GF-D8 (cell line): ENCODE measurements at regions not wholly inside any gene's neighbourhood (a gene's known extent, or its start where the extent isn't known, plus 50 kb on each side); places are given as distances from the start of the nearest gene placed in this dataset.

Experiments
- DNase-seq: peaks from one replicate; lab custom pipeline; 2025; lab: John Stamatoyannopoulos, UW

DNA sequence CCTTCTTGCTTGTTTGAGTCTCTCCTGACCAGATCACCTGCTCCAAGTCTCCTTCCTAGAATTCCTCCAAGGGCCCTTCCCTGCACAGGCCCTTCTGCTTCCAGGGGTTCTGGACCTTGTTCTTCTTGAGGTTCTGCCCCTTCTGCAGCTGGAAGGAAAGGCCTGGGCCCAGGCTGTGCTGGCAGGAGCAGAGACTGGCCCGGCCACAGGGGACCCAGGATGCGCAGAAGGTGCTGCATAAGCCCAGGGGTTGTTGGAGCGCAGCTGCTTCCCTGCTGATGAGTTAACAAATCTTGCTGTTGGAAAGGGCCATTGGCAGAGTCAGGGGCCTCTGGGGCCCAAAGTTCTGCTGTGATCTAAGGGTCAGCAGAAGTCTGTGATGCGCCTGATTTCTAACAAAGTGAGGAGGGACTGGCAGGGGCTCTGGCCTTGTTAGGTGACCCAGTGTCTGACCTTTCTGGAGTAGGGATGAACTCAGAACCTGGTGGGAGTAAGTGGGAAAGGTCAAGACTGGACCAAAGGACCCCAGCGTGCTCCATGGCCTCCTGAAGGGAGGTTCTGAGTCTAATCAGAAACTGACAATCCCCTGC is 509.8 kb downstream of the PTPRU start:
- no peak for DNase-seq

DNA sequence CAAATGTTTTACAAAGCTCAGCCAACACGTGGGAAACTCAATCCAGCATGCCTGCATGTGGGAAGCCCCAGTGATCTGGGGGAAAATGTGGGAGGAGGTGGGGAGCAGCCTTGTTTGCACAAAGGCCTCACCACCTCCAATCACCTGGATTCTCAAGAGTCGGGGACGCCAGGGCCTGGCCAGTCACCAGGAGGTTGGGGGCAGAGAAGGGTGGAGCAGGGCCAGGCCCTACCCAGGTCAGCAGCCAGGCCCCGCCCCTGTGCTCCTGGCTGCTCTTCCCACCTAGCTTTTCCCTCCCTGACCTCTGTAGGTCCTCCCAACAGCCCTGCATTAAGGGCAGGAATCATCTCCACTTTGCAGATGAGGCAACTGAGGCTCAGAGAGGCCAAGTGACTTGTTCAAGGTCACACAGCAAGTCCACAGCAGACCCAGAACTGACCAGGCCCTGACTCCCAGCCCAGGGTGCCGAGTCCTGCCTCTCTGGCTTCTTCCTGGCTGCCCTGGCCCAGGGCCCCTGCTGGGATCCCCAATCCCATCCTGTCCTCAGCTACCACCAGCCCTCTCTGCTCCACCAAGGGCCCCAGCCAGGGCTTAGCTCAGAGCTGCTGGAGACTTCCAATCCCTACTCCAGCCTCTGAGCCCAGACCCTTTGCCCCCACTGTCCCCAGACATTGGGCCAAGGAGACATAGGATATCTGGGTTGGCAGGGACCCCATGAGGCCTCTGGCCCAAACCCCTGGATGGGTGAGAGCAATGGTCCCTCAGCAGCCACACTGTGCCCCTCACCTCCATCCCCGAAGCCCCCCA is 508.6 kb downstream of the PTPRU start:
- no peak for DNase-seq

DNA sequence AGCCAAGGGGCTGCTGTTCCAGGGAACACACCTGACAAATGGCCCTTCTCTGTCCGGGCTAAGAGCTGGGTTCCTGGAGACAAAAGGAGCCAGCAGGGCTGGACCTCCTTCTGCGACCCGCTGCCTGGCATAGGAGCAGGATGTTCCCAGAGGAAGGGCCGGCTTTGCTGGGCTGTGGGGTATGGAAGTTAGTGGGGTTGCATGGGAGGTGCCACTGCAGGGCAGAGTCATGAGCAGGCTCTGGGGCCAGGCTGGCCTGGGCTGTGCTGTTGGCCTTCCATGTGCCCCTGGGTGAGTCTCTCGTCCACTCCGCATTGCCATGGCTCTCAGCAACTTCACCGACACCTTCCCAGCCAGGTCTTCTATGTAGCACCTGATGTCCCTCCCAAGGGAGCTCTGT is 507.6 kb downstream of the PTPRU start:
- DNase-seq = no peak

DNA sequence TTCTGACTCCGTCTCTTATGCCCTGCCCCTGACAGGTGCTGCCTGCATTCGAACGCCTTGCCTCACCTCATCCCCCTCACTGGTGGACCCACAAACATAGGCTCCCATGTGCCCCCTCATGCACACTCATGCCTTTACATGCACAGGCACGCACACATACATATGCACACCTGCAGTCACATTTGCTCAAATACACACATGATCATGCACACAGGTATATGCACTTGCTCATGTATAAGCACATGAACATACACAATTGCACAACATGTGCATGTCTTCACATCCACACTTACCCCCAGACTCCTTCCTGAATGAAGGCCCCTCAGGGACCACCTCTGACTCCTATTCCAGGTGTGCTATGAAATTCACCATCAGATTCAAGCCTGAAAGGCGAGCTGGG is 506.9 kb downstream of the PTPRU start:
- no peak for DNase-seq

DNA sequence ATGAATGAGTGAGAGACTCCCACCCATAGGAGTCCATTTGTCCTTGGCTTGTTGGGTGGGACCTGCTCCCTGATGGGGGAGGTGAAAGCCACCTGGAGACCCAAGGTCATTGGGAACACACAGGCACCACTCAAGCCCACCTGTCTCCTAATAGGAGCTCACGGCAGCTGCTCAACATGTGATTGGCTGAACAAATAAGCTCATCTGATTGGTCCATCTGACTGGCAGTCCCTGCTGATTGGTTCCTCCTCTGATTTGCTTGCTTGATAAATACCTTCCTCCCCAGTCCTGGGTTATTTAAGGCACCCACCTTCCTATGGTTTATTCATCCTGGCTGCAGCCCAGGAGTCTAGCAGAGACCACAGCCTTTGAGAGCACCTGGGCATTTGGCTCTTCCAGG is 502.9 kb downstream of the PTPRU start:
- DNase-seq = no peak

DNA sequence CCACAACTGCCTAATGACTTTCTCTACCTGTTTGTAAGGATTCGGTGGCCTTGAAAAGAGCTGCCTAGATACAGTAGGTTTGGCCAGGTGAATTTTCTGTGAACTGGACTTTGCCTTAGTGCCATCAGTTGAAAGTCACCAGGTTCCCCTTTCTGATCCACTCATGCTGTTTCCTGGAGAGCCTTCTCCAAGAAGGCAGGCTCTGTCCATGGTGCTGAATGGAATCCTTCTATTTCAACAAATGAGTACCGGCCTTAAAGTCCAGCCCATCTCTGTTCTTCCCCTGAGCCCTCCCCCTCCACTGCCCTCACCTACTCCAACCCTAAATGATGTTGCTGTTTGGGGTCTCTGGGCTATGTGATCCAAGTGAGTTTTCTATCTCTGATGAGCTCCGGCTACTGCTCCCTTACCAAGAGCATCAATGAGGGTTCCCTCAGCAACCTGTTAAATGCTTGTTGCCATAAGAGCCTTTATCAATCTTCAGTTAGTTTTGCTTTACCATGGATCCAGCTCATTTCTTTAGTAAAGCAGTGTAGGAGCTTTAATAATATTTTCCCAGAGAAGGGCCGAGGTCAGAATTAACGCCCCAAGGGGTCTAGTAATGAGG is 500.4 kb downstream of the PTPRU start:
- no peak for DNase-seq

DNA sequence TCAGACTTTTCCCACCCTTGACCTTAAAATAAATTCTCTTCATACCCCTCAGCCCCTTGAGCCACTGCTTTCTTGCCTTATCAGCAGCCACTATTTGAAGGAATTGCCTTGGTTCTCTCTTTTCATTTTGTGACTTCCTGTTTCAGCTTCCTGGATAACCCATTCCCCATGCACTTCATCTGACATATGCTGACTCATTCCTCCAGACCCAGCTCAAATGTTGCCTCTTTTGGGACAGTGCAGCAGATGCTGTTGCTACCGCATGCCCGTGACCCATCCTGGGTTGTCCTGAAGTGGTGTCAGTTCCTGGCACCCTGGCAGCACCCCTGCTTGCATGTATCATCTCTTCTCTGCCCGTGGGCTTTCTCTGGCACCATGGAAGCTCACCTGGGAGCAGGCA is 496.1 kb downstream of the PTPRU start:
- DNase-seq = no peak

DNA sequence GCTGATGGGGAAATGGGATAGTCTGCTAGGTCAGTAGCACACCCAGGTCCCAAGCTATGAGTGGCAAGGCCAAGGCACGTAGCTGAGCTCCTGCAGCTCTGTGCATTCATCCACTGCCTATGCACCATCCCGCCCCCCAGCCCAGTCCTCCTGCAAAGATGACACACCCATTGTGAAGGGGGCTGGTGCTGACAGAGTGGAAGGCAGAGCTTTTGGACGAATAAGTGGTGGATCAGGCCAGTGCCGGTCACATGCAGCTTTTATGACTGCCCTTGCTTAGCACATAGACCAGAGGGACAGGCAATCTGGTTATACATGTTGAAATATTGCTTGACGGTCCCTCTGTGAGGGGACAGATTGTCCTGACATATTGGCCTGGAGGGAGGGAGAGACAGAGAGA is 494.3 kb downstream of the PTPRU start:
- DNase-seq = no peak

DNA sequence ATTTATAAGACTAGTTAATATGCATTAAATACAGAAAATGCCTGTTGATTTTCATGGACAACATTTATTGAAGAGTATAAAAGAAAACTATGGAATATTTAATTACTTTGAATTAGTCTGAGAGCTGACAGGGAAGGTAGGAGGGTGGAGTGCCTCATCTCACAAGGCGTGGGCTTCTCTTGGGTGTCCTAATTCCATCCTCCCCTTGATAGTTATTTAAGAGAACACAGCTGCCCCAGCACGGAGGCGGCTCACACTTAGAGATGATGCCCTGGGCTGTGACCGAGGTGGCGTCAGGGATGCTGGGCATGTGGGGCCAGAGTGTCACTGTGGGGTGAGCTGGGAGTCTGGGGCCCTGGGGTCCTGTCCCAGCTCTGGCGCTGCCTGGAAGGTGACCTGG is 493.0 kb downstream of the PTPRU start:
- DNase-seq = no peak

DNA sequence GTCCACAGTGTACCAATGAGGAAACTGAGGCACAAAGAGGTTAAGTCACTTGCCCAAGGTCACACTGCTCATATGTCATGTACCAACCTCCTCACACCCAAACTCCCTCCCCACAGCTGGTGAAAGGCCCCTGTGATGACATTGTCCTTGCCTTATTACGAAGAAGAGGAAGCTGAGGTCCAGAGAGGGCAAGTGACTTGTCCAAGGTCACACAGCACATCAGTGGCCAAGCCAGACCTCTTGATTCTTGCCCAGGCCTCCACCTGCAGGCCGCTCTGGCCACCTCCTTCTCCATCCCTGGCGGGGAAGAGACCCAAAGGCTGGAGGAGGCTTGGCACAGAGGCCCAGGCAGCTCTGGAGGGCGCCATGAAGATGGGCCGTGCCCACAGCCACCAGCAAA is 492.4 kb downstream of the PTPRU start:
- no peak for DNase-seq

DNA sequence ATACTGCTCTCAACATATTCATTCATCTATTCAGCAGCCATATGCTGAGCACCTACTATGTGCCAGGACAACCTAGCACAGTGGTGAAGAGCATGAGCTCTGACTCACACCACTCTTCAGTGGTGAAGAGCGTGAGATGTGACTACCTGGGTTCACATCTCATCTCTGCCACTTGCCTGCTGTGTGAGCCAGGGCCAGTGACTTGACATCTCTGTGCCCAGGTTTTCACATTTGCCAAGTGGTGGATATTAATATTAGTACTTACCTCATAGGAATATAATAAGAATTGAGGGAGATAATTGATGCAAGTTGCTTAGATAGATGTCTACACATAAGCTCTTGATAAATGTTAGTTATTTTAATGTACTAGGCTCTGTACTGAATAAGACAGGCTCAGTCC is 488.9 kb downstream of the PTPRU start:
- DNase-seq = no peak

DNA sequence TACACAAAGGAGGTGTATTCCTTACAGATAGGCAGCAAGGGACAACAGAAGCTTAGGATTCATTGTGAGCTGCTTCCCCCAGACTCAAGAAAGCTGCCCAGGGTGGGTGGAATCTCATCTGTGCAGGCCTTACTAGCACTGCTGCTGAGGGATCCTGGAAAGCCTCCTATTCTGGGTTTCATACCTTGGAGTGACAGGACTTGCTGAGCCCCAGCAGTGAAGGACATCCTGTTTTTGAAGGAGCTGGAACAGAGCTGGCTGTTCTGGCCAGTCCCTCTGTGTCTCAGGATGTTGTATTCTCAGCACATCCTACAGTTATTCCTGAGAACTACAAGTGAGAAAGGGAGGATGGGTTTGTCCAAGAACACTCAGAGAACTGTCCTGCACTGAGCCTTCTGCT is 486.3 kb downstream of the PTPRU start:
- no peak for DNase-seq

DNA sequence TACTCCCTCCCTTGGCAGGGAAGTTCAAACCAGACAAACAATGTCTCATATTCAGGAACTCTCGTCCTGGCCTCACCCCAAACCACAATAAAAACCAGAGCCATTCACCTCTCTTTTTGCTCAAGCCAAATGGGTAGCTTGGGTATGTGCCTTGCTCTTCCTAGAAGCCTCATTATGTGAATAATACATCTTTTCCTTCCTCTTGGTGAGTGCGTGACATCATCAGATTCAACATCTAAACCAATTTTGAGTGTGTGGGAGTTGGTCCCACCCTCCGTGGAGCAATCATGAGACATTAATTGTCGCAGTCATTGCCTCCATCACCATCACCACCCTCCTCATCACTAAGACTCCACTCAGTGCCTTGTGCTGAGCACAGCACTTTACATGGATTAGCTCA is 482.9 kb downstream of the PTPRU start:
- DNase-seq = no peak

DNA sequence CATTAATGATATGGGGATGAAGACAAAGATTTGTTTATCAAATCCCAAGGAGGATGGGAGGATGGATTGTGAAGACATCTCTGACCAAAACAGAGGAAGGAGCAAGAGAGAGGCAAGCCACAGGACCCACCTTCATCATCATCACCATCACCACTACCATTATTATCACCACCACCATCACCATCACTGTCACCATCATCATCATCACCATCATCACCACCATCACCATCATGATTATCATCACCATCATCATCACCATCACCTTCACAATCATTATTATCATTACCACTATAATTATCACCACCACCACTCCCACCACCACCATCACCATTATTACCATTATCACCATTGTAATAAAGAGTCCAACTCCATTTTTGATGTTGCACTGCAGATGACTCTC is 482.5 kb downstream of the PTPRU start:
- no peak for DNase-seq

DNA sequence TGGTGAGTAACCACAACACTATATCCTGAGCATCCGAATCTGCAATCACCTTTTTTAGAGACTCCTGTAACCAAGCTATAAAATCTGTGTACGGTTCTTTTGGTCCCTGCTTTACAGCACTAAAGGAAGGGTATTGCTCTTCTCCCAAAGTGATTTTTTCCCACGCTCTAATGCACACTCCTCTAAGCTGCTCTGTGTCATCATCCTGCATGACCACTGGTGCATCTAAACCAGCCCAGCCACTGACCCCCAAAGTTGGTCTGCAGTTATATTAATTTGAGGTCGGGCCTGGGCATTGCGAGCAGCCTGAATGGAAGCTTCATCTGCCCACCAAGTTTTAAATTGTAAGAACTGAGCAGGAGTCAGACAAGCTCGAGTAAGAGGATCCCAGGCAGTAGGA is 480.0 kb downstream of the PTPRU start:
- no peak for DNase-seq

DNA sequence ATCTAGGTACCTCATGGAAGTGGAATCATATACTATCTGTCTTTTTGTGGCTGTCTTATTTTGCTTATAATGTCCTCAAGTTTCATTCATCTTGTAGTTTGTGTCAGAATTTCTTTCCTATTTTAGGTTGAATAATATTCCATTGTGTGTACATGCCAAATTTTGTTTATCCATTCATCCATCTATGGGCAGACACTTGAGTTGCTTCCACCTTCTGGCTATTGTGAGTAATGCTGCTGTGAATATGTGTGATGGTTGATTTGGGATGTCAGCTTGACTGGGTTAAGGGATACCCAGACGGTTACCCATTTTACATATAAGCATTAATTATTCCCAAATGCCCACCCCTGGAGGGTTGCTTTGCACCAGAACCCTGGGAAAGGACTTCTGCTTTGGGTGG is 477.5 kb downstream of the PTPRU start:
- no peak for DNase-seq

DNA sequence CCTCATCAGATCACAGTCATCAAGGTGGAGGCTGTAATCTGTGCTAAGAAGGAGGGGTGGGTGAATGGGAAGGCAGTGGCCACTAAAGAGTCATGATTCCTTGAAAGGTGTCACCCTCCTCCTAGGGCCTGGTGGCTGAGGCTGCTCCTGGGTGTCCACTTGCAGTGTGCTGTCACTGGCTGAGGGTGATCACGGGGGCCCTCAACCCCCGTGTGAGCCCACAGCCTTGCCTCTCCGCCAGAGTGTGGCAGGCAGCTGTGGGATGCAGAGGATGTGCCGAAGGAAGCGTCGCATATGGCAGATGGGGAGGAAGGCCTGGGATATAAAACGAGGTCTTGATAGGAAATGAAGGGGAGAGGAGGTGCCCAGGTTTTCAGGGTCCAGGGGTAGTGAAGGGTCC is 476.5 kb downstream of the PTPRU start:
- no peak for DNase-seq

DNA sequence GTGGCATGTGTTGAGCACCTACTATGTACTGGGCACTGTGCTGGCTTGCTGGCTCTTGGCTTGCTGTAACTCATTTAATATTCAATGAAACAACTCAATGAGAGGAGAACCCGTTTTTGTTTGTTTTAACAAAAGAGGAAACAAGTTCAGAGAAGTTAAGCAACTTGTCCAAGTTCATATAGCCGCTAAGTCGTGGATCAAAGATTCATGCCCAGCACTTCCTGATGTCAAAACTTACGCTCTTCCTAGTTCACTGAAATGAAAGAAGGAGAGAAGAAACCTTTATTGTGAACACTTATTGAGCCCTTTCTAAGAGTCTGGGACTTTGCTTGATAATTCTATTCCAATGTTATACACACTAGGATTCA is 475.9 kb downstream of the PTPRU start:
- no peak for DNase-seq

DNA sequence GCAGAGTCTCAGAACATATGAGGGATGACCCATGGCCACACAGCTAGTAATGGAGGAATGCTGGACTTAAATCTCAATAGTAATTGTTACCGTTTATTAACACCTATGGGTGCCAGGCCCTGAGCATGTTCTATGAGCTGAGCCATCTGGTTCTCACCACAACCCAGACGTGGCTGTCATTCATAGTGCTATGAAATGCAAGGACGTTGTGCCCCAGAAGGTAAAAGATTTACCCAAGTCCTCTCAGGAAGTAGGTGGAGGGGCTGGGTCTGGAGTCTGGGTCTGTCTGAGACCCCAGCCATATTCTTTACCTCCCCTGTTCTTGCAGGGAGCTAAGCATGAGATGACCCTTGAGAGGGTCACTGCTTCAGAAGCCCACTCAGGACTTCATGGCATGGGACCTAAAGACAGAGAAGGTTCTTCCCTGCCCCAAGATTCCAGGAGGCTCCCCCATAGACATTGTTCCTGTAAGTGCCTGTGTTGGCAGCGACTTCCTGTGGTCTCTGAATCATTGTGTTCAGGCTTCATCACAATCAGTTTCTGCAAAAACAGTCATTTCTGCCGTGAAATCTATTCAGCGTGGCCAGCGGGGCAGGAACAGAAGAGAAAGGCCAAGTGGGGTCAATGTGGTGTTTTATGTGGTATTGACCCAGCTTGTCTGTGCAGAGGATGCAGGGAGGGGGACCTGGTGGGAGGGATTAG is 475.4 kb downstream of the PTPRU start:
- DNase-seq = no peak

DNA sequence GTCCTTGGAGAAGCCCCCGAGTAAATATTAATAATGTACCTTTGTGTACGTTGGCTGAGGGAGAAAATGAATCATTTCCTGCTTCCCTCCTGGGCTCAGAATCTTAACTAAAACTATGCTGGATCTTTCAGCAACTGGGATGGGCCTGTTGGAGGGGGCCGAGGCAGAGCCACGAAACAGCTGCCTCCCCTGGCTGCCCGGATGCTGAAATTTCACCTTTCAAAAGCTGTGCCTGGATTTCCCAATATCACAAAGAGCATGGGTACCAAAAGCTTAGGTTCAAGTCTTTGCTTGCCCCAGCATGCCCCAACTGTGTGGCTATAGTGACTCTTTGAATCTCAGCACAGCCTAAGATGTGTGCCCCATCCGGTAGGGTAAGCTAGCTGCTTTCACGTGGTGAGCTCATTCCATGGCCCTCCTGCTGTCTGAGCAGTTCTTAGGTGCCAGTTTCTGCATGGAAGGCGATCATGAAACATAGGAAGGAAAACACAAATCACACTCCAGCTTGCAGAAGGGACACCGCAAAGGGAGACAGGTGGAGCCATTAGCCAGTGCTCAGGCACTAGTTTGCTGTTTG is 473.5 kb downstream of the PTPRU start:
- no peak for DNase-seq

DNA sequence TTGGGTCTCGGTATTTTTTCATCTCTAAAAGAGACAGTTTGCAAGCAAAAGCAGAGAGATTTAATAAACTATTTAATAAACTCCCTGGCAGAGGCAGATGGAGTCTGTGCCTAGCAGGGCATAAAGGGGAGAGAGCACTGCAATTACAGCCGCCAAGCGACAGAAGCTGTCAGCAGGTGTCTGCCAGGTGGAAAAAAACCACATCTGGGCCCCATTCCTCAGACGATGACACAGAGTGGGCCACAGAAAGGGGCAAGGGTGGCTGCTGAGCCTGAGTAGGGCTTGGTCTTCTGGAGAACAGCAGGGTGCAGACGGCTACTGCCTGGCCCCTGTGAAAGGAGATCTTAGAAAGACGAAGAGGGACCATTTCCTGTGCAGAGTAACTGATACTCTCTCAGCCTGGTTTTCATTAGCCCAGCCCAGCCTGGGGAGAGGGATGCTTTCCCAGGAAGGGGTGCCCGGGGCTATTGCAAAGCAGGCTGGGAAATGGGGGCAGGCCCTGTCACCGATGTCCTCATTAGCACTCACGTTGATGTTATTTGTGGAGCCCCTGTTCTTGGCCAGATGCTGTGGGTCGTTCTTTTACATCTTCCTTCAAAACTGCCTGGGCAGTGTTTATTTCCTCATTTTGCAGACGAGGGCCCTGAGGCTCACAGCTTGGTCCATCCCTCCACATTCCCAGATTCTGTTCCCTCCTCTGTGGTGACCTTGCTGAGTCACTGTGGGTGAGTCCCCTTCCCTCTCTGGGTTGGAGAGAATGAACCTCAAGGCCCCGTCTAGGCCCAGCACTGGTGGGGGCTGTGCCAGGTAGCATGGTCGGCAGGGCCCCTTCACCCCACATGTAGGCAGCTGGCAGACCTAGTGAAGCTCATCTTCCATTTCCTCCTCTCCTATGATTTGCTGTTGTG is 472.7 kb downstream of the PTPRU start:
- DNase-seq = no peak

DNA sequence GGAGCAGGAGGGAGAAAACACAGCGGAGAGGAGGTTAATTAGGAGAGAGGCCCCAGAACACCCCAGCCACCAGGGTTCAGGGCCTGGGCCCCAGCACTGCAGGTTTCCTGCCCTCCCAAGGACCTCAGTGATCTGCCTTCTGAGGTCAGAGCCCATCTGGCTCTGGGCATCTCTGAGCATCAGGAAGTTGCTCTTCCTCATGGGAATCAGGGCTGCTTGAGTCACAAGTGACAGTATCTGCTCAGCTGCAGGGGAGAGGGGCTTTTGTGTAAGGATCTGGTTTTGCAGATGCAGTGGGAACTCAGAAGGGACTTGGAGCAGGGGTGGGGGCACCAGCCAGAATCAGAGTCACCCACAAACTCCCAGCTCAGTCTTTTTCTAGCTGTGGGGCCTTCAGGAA is 472.1 kb downstream of the PTPRU start:
- no peak for DNase-seq
